Psoas muscle (tissue), 7 donors: ENCODE measurements at regions not wholly inside any gene's neighbourhood (a gene's known extent, or its start where the extent isn't known, plus 50 kb on each side); places are given as distances from the start of the nearest gene placed in this dataset.

ENCODE experiments used
- ATAC-seq, 4 donors: fragments of 200-7000 bp; cut with Tn5 transposase; one replicate each; pipeline ENCODE4 v1.9.1; 2020; ENCODE audit warnings: moderate library complexity in 3 of 4, mild to moderate bottlenecking in 2 of 4
- DNase-seq, 2 donors: peaks; one replicate each; pipeline ENCODE4 v3.0.0-alpha.2; 2020
- H3K27ac ChIP-seq: fragments of 200-600 bp; one replicate; pipeline ENCODE4 v1.8.0; 2022
- H3K27me3 ChIP-seq, 3 donors: fragments of 200-600 bp in 1 of 3; one replicate each; pipeline versions ENCODE4 v1.6.1 to v1.8.0; 2013 to 2022; ENCODE audit warnings: low read length in 2 of 3, mild to moderate bottlenecking in 2 of 3, moderate library complexity in 1 of 3; ENCODE audit not compliant: insufficient read depth in 3 of 3
- H3K36me3 ChIP-seq, 2 donors: fragments of 200-600 bp in 1 of 2; one replicate each; pipeline versions ENCODE4 v1.6.1 to v1.8.0; 2013 to 2022; ENCODE audit warnings: low read depth in 1 of 2, mild to moderate bottlenecking in 1 of 2, moderate library complexity in 1 of 2; ENCODE audit not compliant: insufficient read depth in 1 of 2
- H3K4me1 ChIP-seq: fragments of 200-600 bp; one replicate; pipeline ENCODE4 v1.8.0; 2022
- H3K4me3 ChIP-seq: fragments of 200-600 bp; one replicate; pipeline ENCODE4 v1.8.0; 2022; ENCODE audit warnings: mild to moderate bottlenecking
- H3K9me3 ChIP-seq: fragments of 200-600 bp; one replicate; pipeline ENCODE4 v1.8.0; 2022
- WGBS, 3 donors: extraction: QIAGEN DNeasy Blood & Tissue Kit; methylation state at CpG; one replicate each; pipeline versions ENCODE4 v1.1.6 to v1.1.7; 2013; 5-methylcytosine and 5-hydroxymethylcytosine counted together
- intact Hi-C, 2 donors: fragments of 100-400 bp; cut with DNase I; formaldehyde crosslinking; loops; one replicate each; pipeline versions ENCODE4 v1.11.0 to v1.14.2; 2022
- TF ChIP-seq, protein P1 (sequence below): fragments of 200-600 bp; IDR thresholded peaks from one replicate; pipeline ENCODE4 v1.8.0; 2022; ENCODE audit warnings: antibody characterized with exemption
- donor health status: healthy with polysubstance abuse.
- donor health status: DM: no; HTN: no; CAD: no; lungs with moderate emphysema.
- donor health status: Bipolar disorder and iron deficiency.
- donor health status: healthy.
- donor health status: DM: yes; HTN: yes; CAD: no.
- donor health status: DM: no; HTN: no; CAD: no.
- donor health status: DM: yes; HTN: yes; CAD: no.

DNA sequence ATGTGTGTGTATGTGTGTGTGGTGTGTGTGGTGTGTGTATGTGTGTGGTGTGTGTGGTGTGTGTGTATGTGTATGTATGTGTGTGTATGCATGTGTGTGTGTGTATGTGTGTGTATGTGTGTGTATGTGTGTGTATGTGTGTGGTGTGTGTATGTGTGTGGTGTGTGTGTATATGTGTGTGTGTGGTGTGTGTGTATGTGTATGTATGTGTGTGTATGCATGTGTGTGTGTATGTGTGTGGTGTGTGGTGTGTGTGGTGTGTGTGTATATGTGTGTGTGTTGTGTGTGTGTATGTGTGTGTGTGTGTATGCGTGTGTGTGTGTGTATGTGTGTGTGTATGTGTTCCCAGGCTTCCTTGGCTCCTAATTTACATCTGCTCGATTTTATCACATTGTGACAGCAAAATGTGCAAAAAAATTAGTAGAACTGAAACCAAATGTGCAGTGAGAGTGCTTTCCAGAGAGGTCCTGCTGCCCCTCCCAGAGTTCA, 234.5 kb downstream of the BMP7 start:
- Histone ChIP-seq H3K27ac (no peak overlapping the region), H3K9me3 (no peaks in the 10 kb centered on the region), H3K27me3 (peaks cover 0 to 6% (median 3%) of the 10 kb centered on the region in 3 donors), H3K36me3 (no peaks in the 10 kb centered on the region), H3K4me1 (no peaks in the 10 kb centered on the region), H3K4me3 (no peak overlapping the region)
- intact Hi-C loops: no loop called here
- 30 to 49% (median 48%) methylated on average over 2 of the region's 2 CpGs for WGBS, 3 donors
- ATAC-seq (no peak), DNase-seq (no peak)
- TF ChIP-seq, protein P1, sequence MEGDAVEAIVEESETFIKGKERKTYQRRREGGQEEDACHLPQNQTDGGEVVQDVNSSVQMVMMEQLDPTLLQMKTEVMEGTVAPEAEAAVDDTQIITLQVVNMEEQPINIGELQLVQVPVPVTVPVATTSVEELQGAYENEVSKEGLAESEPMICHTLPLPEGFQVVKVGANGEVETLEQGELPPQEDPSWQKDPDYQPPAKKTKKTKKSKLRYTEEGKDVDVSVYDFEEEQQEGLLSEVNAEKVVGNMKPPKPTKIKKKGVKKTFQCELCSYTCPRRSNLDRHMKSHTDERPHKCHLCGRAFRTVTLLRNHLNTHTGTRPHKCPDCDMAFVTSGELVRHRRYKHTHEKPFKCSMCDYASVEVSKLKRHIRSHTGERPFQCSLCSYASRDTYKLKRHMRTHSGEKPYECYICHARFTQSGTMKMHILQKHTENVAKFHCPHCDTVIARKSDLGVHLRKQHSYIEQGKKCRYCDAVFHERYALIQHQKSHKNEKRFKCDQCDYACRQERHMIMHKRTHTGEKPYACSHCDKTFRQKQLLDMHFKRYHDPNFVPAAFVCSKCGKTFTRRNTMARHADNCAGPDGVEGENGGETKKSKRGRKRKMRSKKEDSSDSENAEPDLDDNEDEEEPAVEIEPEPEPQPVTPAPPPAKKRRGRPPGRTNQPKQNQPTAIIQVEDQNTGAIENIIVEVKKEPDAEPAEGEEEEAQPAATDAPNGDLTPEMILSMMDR: no peak

DNA sequence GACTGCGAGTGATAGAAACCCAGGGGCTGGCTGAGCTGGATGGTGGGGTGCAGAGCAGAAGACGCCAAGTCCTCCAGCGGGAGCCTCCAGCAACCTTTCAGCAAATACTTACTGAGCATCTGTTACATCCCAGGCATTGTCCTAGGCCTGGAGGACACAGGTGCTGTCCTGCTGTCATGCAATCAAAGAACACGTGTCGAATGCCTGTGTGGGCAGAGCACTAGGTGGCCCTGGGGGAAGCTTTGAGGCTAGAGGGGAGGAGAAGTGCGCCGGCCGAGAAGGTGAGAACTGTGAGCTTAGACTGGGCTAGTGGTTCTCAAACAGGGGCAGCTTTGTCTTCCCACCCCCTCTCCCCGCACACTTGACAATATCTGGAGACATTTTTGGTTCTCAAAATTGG, 233.6 kb downstream of the BMP7 start:
- intact Hi-C loops: no loop called here
- Histone ChIP-seq H3K9me3 (no peaks in the 10 kb centered on the region), H3K27me3 (peaks cover 0 to 6% (median 3%) of the 10 kb centered on the region in 3 donors), H3K4me3 (no peak overlapping the region), H3K36me3 (no peaks in the 10 kb centered on the region), H3K27ac (no peak overlapping the region), H3K4me1 (no peaks in the 10 kb centered on the region)
- no peak for DNase-seq
- no peak for ATAC-seq
- WGBS, 3 donors: 62 to 67% (median 63%) methylated on average over 9 of the region's 9 CpGs
- TF ChIP-seq, protein P1: no peak

DNA sequence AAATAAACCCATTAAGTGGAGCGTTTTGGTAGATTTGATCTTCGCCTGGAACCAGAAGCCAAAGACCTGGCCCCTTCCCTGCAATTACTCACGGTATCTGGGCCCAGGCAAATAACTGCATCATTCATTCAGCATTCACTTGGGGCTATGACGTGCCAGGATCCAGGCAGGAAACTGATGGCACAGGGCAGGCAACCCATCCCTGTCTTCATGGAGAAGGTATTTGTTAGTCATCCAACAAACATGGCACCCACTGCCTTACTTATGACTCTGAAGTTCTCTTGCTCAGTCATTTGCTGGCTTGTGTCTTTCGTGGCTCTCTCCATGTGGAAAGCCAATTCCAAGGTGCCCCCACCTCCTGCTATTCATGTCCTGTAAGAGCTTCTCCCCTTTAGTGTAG, 232.4 kb downstream of the BMP7 start:
- DNase-seq (no peak), ATAC-seq (no peak)
- TF ChIP-seq, protein P1: no peak
- Histone ChIP-seq H3K27ac (no peak overlapping the region), H3K9me3 (no peaks in the 10 kb centered on the region), H3K4me1 (no peaks in the 10 kb centered on the region), H3K27me3 (peaks cover 0 to 6% (median 0%) of the 10 kb centered on the region in 3 donors), H3K4me3 (no peak overlapping the region), H3K36me3 (no peaks in the 10 kb centered on the region)
- intact Hi-C loops: no loop called here
- WGBS, 3 donors: 63 to 71% (median 68%) methylated on average over 5 of the region's 5 CpGs

DNA sequence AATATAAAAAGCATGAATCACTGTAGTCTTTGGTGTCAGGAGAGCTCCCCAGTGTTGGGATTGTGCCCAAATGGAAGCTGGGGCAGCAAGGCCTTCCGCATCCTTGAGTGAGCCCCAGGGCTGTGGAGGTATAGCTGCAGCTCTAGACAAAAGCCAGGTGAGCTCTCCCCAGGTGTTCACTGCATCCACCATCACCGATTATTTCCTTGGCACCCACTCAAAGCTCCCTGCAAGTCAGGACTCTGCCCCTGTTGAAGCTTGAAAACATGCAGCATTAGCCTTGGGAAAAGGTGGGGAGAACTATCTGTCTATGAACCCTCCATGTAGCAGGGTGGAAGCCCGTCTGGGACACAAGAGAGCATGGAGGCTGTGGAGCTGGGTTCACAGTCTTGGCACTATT, 228.8 kb downstream of the BMP7 start:
- Histone ChIP-seq H3K36me3 (no peaks in the 10 kb centered on the region), H3K4me3 (no peak overlapping the region), H3K4me1 (no peaks in the 10 kb centered on the region), H3K27ac (no peak overlapping the region), H3K27me3 (peaks cover 0 to 4% (median 3%) of the 10 kb centered on the region in 3 donors), H3K9me3 (no peaks in the 10 kb centered on the region)
- WGBS, 3 donors: 86 to 87% (median 86%) methylated on average over 3 of the region's 3 CpGs
- no peak for ATAC-seq
- TF ChIP-seq, protein P1: no peak
- intact Hi-C loops: no loop called here
- DNase-seq: no peak
